B cell (primary cell): ENCODE measurements at regions not wholly inside any gene's neighbourhood (a gene's known extent, or its start where the extent isn't known, plus 50 kb on each side); places are given as distances from the start of the nearest gene placed in this dataset.

Source experiments
- ATAC-seq: fragments of 200-7000 bp; cut with Tn5 transposase; one replicate; pipeline ENCODE4 v1.10.0; 2021; ENCODE audit warnings: low read depth, mild to moderate bottlenecking, moderate number of reproducible peaks, moderate library complexity
- CTCF ChIA-PET: fragments of 350-600 bp; sonication (Branson Sonifier 250); formaldehyde crosslinking; loops from one replicate; lab custom pipeline; 2021; ENCODE audit warnings: antibody characterized with exemption, inconsistent platforms; lab: Charles Lee
- POLR2A ChIA-PET: fragments of 350-600 bp; sonication (Branson Sonifier 250); formaldehyde crosslinking; loops from one replicate; lab custom pipeline; 2021; ENCODE audit warnings: antibody characterized with exemption; lab: Charles Lee
- DNase-seq: peaks from one replicate; pipeline ENCODE4 v3.0.0; 2013
- H2AFZ ChIP-seq: 2 replicates; pipeline ENCODE4 v1.6.1; 2012; ENCODE audit warnings: mild to moderate bottlenecking, low read depth, low read length; ENCODE audit not compliant: insufficient read depth, poor library complexity, severe bottlenecking
- H3K27ac ChIP-seq, 2 donors: 1 replicate in 1 of 2; 2 replicates in 1 of 2; pipeline ENCODE4 v1.5.1; 2012 to 2013; ENCODE audit warnings: low read length in 2 of 2, mild to moderate bottlenecking in 2 of 2, moderate library complexity in 1 of 2
- H3K27me3 ChIP-seq, 4 experiments: fragments of 200-600 bp in 1 of 4; sonication (generic) in 1 of 4; replicated peaks in 1 of 4; 1 replicate in 2 of 4; 2 replicates in 2 of 4; pipeline versions ENCODE4 v1.6.1 to v1.7.0; 2013 to 2016; ENCODE audit warnings: low read length in 3 of 4, mild to moderate bottlenecking in 2 of 4, mixed read lengths in 1 of 4, moderate library complexity in 1 of 4; ENCODE audit not compliant: insufficient read depth in 4 of 4, control insufficient read depth in 3 of 4; ENCODE audit errors: control extremely low read depth in 1 of 4
- H3K36me3 ChIP-seq, 2 experiments: replicated peaks in 1 of 2; 1 replicate in 1 of 2; 2 replicates in 1 of 2; pipeline versions ENCODE4 v1.6.1 to v1.7.1; 2013; ENCODE audit warnings: low read length in 1 of 2; ENCODE audit not compliant: insufficient read depth in 2 of 2, control insufficient read depth in 1 of 2; ENCODE audit errors: control extremely low read depth in 1 of 2, extremely low read depth in 1 of 2
- H3K4me1 ChIP-seq, 2 donors: fragments of 200-600 bp in 1 of 2; sonication (generic) in 1 of 2; 1 replicate in 1 of 2; 2 replicates in 1 of 2; pipeline versions ENCODE4 v1.5.1 to v1.6.1; 2013 to 2017; ENCODE audit warnings: low read length in 2 of 2; ENCODE audit not compliant: control insufficient read depth in 2 of 2, insufficient read depth in 2 of 2
- H3K4me2 ChIP-seq: replicated peaks from 2 replicates; pipeline ENCODE3; 2012; ENCODE audit warnings: mild to moderate bottlenecking, low read depth, low read length; ENCODE audit not compliant: poor library complexity, severe bottlenecking
- H3K4me3 ChIP-seq, 5 experiments: fragments of 200-600 bp in 1 of 5; sonication (generic) in 1 of 5; 1 replicate in 3 of 5; 2 replicates in 2 of 5; pipeline versions ENCODE4 v1.5.1 to v1.7.0; 2011 to 2016; ENCODE audit warnings: low read length in 4 of 5, mild to moderate bottlenecking in 4 of 5, low read depth in 2 of 5, control low read depth in 1 of 5, moderate library complexity in 1 of 5; ENCODE audit not compliant: insufficient read depth in 1 of 5; ENCODE audit errors: control extremely low read depth in 1 of 5, extremely low read depth in 1 of 5
- H3K79me2 ChIP-seq: fragments of 200-600 bp; sonication (generic); one replicate; pipeline ENCODE4 v1.6.0; 2016; ENCODE audit warnings: low read length; ENCODE audit not compliant: control insufficient read depth, insufficient read depth
- H3K9ac ChIP-seq: fragments of 200-600 bp; sonication (generic); 2 replicates; pipeline ENCODE4 v1.6.1; 2017; ENCODE audit warnings: mild to moderate bottlenecking, low read length, moderate library complexity
- H3K9me3 ChIP-seq, 3 donors: one replicate each; pipeline versions ENCODE4 v1.6.1 to v1.7.1; 2013; ENCODE audit warnings: low read length in 2 of 3; ENCODE audit not compliant: control insufficient read depth in 2 of 3, insufficient read depth in 1 of 3; ENCODE audit errors: control extremely low read depth in 1 of 3
- H4K20me1 ChIP-seq: 2 replicates; pipeline ENCODE4 v1.6.0; 2012; ENCODE audit warnings: mild to moderate bottlenecking, low read length; ENCODE audit not compliant: insufficient read depth, control insufficient read depth, poor library complexity, severe bottlenecking
- H3K27ac Mint-ChIP-seq: one replicate; pipeline ENCODE4 v1.8.0; 2021; ENCODE audit warnings: mixed read lengths
- H3K27me3 Mint-ChIP-seq: one replicate; pipeline ENCODE4 v1.8.0; 2021; ENCODE audit warnings: mixed read lengths
- H3K4me1 Mint-ChIP-seq: one replicate; pipeline ENCODE4 v1.8.0; 2021; ENCODE audit warnings: mixed read lengths
- H3K4me3 Mint-ChIP-seq: one replicate; pipeline ENCODE4 v1.8.0; 2021; ENCODE audit warnings: mixed read lengths
- H3K9me3 Mint-ChIP-seq: one replicate; pipeline ENCODE4 v1.8.0; 2022; ENCODE audit warnings: mixed read lengths; ENCODE audit not compliant: insufficient read depth
- CTCF ChIP-seq: fragments of 200-600 bp; IDR thresholded peaks from one replicate; pipeline ENCODE4 v1.8.0; 2022; ENCODE audit warnings: antibody characterized with exemption, mild to moderate bottlenecking
- EZH2 ChIP-seq: IDR thresholded peaks from 2 replicates; pipeline ENCODE4 v1.6.1; 2012; ENCODE audit warnings: borderline replicate concordance, low read depth, mild to moderate bottlenecking, moderate library complexity, low read length; ENCODE audit not compliant: insufficient read depth, poor library complexity, severe bottlenecking
- WGBS: methylation state at CpG from one replicate; pipeline ENCODE4 v1.1.5; 2013; ENCODE audit warnings: missing lambda C conversion rate; ENCODE audit not compliant: insufficient coverage; 5-methylcytosine and 5-hydroxymethylcytosine counted together
- intact Hi-C: fragments of 100-400 bp; cut with micrococcal nuclease; formaldehyde crosslinking; loops from one replicate; pipeline ENCODE4 v1.10.0; 2022

DNA sequence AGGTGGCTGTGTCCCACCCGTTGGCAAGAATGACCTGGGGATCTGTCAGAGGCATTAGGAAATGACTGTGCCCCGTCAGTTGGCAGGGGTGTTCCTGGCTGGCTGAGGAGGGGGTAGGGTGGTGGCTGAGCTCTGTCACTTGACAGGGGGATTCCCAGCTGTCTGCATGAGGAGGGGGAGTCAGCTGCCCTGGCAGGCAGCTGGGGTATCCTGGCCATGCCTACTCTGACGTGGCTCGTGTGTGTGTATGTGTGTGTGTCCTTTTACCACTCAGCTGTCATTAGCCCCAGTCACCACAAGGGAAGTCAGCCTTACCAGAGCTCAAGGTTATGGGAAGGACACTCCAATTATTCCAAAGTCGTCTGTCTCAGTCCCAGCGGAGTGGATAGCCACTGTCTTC is 93.2 kb downstream of the EFNB1 start:
- no peak for DNase-seq
- Histone ChIP-seq H4K20me1 (no peaks in the 10 kb centered on the region), H3K4me1 (no peaks in the 10 kb centered on the region), H3K9me3 (no peaks in the 10 kb centered on the region), H3K27ac (no peak overlapping the region), H2AFZ (no peak overlapping the region), H3K9ac (no peak overlapping the region), H3K79me2 (no peaks in the 10 kb centered on the region), H3K4me2 (no peak overlapping the region), H3K27me3 (no peaks in the 10 kb centered on the region), H3K4me3 (no peak overlapping the region), H3K36me3 (no peaks in the 10 kb centered on the region)
- no peaks in the 10 kb centered on the region for H3K4me1 Mint-ChIP-seq
- TF ChIP-seq EZH2 (no peak), CTCF (no peak)
- POLR2A ChIA-PET: no interaction called here
- ATAC-seq: no peak
- intact Hi-C loops: no loop called here
- H3K9me3 Mint-ChIP-seq: no peaks in the 10 kb centered on the region
- no peaks in the 10 kb centered on the region for H3K27me3 Mint-ChIP-seq
- CTCF ChIA-PET: no interaction called here
- no peak overlapping the region for H3K4me3 Mint-ChIP-seq
- H3K27ac Mint-ChIP-seq: no peak overlapping the region
- 83% methylated on average over 2 of the region's 6 CpGs for WGBS

GRCh38 chrX:68920561-68920960 is 91.7 kb downstream of the EFNB1 start:
- TF ChIP-seq CTCF (no peak), EZH2 (no peak)
- peaks cover 3% of the 10 kb centered on the region for H3K27me3 Mint-ChIP-seq

More at GRCh38 chrX:68920561-68920960, 91.7 kb downstream of the EFNB1 start:
- no peaks in the 10 kb centered on the region for H3K9me3 Mint-ChIP-seq
- Histone ChIP-seq H3K4me2 (no peak overlapping the region), H3K79me2 (no peaks in the 10 kb centered on the region), H2AFZ (no peak overlapping the region), H3K4me3 (no peak overlapping the region), H3K4me1 (no peaks in the 10 kb centered on the region), H3K36me3 (no peaks in the 10 kb centered on the region), H3K27ac (no peak overlapping the region), H3K27me3 (no peaks in the 10 kb centered on the region), H3K9ac (no peak overlapping the region), H3K9me3 (no peaks in the 10 kb centered on the region), H4K20me1 (no peaks in the 10 kb centered on the region)
- no peak overlapping the region for H3K27ac Mint-ChIP-seq
- ATAC-seq (no peak), DNase-seq (no peak)
- no peak overlapping the region for H3K4me3 Mint-ChIP-seq
- no peaks in the 10 kb centered on the region for H3K4me1 Mint-ChIP-seq
- POLR2A ChIA-PET: no interaction called here
- WGBS: 100% methylated on average over 3 of the region's 7 CpGs
- intact Hi-C loops: no loop called here
- CTCF ChIA-PET: no interaction called here
